Umbilical cord (tissue), 1 donor: ENCODE measurements at regions not wholly inside any gene's neighbourhood (a gene's known extent, or its start where the extent isn't known, plus 50 kb on each side); places are given as distances from the start of the nearest gene placed in this dataset.
"Not testable (repeated sequence)": the region's sequence is repeated elsewhere in the genome, so short reads cannot be mapped to it uniquely, and the experiment has no call there.

Experiments used
- DNase-seq: peaks from one replicate; pipeline ENCODE4 v3.0.0-alpha.2; 2015; ENCODE audit warnings: low spot score

GRCh38 chr11:8772571-8773519 lies 90.3 kb downstream of the RPL27A start:
- peak; percentile 87 for DNase-seq

- DNase-seq, result no peak
Observed at GRCh38 chr11:8773916-8774539, 91.4 kb downstream of the RPL27A start.

GRCh38 chr11:8774916-8775315 lies 92.3 kb downstream of the RPL27A start:
- not testable (repeated sequence) for DNase-seq

GRCh38 chr11:8775332-8775731 lies 92.7 kb downstream of the RPL27A start:
- no peak for DNase-seq

GRCh38 chr11:8775734-8776133 lies 93.1 kb downstream of the RPL27A start:
- no peak for DNase-seq

- DNase-seq, result no peak
Observed at GRCh38 chr11:8776209-8776608, 93.6 kb downstream of the RPL27A start.

- DNase-seq, result peak; percentile 86
Observed at GRCh38 chr11:8777907-8778767, 95.5 kb downstream of the RPL27A start.

GRCh38 chr11:8779107-8779506 lies 96.5 kb downstream of the RPL27A start:
- DNase-seq, result no peak

GRCh38 chr11:8779732-8780131 lies 97.1 kb downstream of the RPL27A start:
- no peak for DNase-seq

GRCh38 chr11:8784954-8785353 lies 102.4 kb downstream of the RPL27A start:
- DNase-seq, result no peak

- DNase-seq, result no peak
Observed at GRCh38 chr11:8785457-8785856, 102.9 kb downstream of the RPL27A start.

- DNase-seq, result no peak
Observed at GRCh38 chr11:8785998-8786397, 103.4 kb downstream of the RPL27A start.

- no peak for DNase-seq
Observed at GRCh38 chr11:8786933-8787332, 104.3 kb downstream of the RPL27A start.

- DNase-seq, result peak; percentile 35
Observed at GRCh38 chr11:8787372-8787771, 104.8 kb downstream of the RPL27A start.

- DNase-seq, result no peak
Observed at GRCh38 chr11:8788616-8789015, 106.0 kb downstream of the RPL27A start.

GRCh38 chr11:8789864-8790263 lies 107.3 kb downstream of the RPL27A start:
- DNase-seq, result no peak

GRCh38 chr11:8790968-8791367 lies 108.4 kb downstream of the RPL27A start:
- DNase-seq, result no peak

- DNase-seq, result no peak
Observed at GRCh38 chr11:8792710-8793109, 110.1 kb downstream of the RPL27A start.

GRCh38 chr11:8793114-8793777 lies 110.7 kb downstream of the RPL27A start:
- DNase-seq, result no peak

- no peak for DNase-seq
Observed at GRCh38 chr11:8794126-8794525, 111.5 kb downstream of the RPL27A start.

- DNase-seq, result no peak
Observed at GRCh38 chr11:8794677-8795103, 112.1 kb downstream of the RPL27A start.
